ENCODE measurements at regions not wholly inside any gene's neighbourhood (a gene's known extent, or its start where the extent isn't known, plus 50 kb on each side); places are given as distances from the start of the nearest gene placed in this dataset.

DNA sequence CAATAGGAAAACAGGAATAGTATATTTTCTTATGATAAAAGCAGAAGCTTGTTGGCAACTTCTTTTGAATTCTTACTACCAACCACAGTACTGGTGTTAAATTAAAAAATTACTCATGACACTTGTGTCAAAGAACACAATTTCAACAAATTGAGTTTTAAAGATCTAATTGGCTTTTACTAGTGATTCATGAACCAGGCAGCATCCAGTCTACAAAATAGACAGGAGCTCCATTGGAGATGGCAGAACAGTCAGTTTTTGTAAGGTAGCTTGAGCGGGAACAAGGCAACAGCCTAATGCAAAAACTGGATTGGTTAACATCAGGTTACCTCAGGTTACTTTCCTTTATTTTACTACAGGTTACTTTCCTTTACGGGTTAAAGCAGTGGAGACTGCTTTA, 181.3 kb upstream of the THBS1 start:
- no peak overlapping the region for H4K5ac ChIP-seq (ENCODE audit: insufficient read length, low read depth, low read length)
- DNase-seq (ENCODE audit: low read depth in 1 of 2, low spot score in 2 of 2), result no peak
- no peaks in the 10 kb centered on the region for H3K27me3 ChIP-seq (replicated peaks in 1 of 4; ENCODE audit: control insufficient read depth in 3 of 4, extremely low read depth in 1 of 4, insufficient read depth in 3 of 4, low read length in 3 of 4)
- H2BK15ac ChIP-seq (ENCODE audit: low read length), result no peak overlapping the region
- no peaks in the 10 kb centered on the region for H3K79me2 ChIP-seq (ENCODE audit: control insufficient read depth in 1 of 2, insufficient read depth in 2 of 2, low read length in 2 of 2)
- no peak overlapping the region for H3K18ac ChIP-seq (ENCODE audit: extremely low read depth, low read length)
- H2BK12ac ChIP-seq (ENCODE audit: low read depth, low read length), result no peak overlapping the region
- H2BK120ac ChIP-seq (replicated peaks; ENCODE audit: low read depth, low read length), result no peak overlapping the region
- H3K14ac ChIP-seq (ENCODE audit: insufficient read length), result no peak overlapping the region
- ChIA-PET POLR2A (ENCODE audit: partially characterized antibody) (no interaction called here), CTCF (ENCODE audit: partially characterized antibody) (interaction anchor here (0.9 kb wide), 1 partner anchor 9 kb away, joined by 4 read pairs; no protein-coding TSS in a partner anchor)
- no peak overlapping the region for H3K23ac ChIP-seq (ENCODE audit: insufficient read length)
- WGBS, 2 experiments (ENCODE audit: extremely low coverage in 1 of 2, insufficient coverage in 1 of 2, insufficient read length in 1 of 2, insufficient replicate concordance in 2 of 2, low coverage in 1 of 2, low lambda C conversion rate in 2 of 2, missing lambda C conversion rate in 1 of 2), result 88% methylated on average over 2 of the region's 2 CpGs; no CpG with 5 or more reads in 1 of the 2 experiments
- no peaks in the 10 kb centered on the region for H3K36me3 ChIP-seq (ENCODE audit: control insufficient read depth in 2 of 4, insufficient read depth in 4 of 4, low read length in 3 of 4)
- H4K91ac ChIP-seq (replicated peaks; ENCODE audit: insufficient read length, low read length), result no peak overlapping the region
- no peak for FAIRE-seq
- no peak overlapping the region for H3K4ac ChIP-seq (replicated peaks; ENCODE audit: insufficient read length, low read depth, low read length)
- no peak overlapping the region for H3K27ac ChIP-seq (ENCODE audit: low read depth, low read length)
- H3K4me2 ChIP-seq (ENCODE audit: insufficient read depth in 1 of 2, low read depth in 2 of 2, low read length in 2 of 2), result no peak overlapping the region
- no peak overlapping the region for H3K4me3 ChIP-seq (ENCODE audit: extremely low read depth in 1 of 4, insufficient read depth in 2 of 4, low read depth in 3 of 4, low read length in 4 of 4)
- no peak overlapping the region for H4K8ac ChIP-seq (ENCODE audit: extremely low read depth, insufficient read depth, low read length)
- H3K23me2 ChIP-seq (ENCODE audit: low read depth, low read length), result no peaks in the 10 kb centered on the region
- H2AK5ac ChIP-seq (ENCODE audit: low read depth, low read length), result no peak overlapping the region
- no peaks in the 10 kb centered on the region for H4K20me1 ChIP-seq (replicated peaks in 1 of 2; ENCODE audit: control insufficient read depth in 1 of 2, insufficient read depth in 2 of 2, low read length in 2 of 2)
- no peak overlapping the region for H3K56ac ChIP-seq (replicated peaks; ENCODE audit: insufficient read length, low read depth, low read length)
- H3K79me1 ChIP-seq (ENCODE audit: low read depth, low read length), result no peaks in the 10 kb centered on the region
- H2BK20ac ChIP-seq (ENCODE audit: low read length), result no peak overlapping the region
- H3K9ac ChIP-seq (replicated peaks in 1 of 4; ENCODE audit: extremely low read depth in 1 of 4, low read depth in 3 of 4, low read length in 3 of 4), result no peak overlapping the region
- no peak overlapping the region for H2AFZ ChIP-seq (ENCODE audit: low read length)
- H3K4me1 ChIP-seq (replicated peaks in 1 of 4; ENCODE audit: control insufficient read depth in 3 of 4, insufficient read depth in 4 of 4, low read length in 3 of 4), result no peaks in the 10 kb centered on the region
- no peak overlapping the region for H2BK5ac ChIP-seq (ENCODE audit: low read depth, low read length)
- no peaks in the 10 kb centered on the region for H3K9me3 ChIP-seq (ENCODE audit: insufficient read depth in 2 of 2, low read depth in 1 of 2, low read length in 1 of 2)
- TF ChIP-seq HDAC2 (IDR thresholded peaks at IDR 0.05; ENCODE audit: borderline replicate concordance in 1 of 2, low read depth in 2 of 2, low read length in 2 of 2), result no peak
- TF ChIP-seq, protein P1, sequence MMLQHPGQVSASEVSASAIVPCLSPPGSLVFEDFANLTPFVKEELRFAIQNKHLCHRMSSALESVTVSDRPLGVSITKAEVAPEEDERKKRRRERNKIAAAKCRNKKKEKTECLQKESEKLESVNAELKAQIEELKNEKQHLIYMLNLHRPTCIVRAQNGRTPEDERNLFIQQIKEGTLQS (IDR thresholded peaks at IDR 0.05; ENCODE audit: insufficient read depth, low read depth, low read length), result no peak
- TF ChIP-seq GABPA (IDR thresholded peaks at IDR 0.05; ENCODE audit: borderline replicate concordance, insufficient read depth, low read length), result no peak
- TF ChIP-seq, protein P2, sequence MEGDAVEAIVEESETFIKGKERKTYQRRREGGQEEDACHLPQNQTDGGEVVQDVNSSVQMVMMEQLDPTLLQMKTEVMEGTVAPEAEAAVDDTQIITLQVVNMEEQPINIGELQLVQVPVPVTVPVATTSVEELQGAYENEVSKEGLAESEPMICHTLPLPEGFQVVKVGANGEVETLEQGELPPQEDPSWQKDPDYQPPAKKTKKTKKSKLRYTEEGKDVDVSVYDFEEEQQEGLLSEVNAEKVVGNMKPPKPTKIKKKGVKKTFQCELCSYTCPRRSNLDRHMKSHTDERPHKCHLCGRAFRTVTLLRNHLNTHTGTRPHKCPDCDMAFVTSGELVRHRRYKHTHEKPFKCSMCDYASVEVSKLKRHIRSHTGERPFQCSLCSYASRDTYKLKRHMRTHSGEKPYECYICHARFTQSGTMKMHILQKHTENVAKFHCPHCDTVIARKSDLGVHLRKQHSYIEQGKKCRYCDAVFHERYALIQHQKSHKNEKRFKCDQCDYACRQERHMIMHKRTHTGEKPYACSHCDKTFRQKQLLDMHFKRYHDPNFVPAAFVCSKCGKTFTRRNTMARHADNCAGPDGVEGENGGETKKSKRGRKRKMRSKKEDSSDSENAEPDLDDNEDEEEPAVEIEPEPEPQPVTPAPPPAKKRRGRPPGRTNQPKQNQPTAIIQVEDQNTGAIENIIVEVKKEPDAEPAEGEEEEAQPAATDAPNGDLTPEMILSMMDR (IDR thresholded peaks at IDR 0.05; ENCODE audit: control extremely low read depth in 1 of 3, insufficient read depth in 1 of 3, low read depth in 1 of 3, low read length in 3 of 3), result no peak
- TF ChIP-seq SAP30 (IDR thresholded peaks at IDR 0.05; ENCODE audit: insufficient read depth, insufficient replicate concordance, low read length), result no peak
- no peak for TF ChIP-seq RBBP5 (IDR thresholded peaks at IDR 0.05; ENCODE audit: borderline replicate concordance, low read depth, low read length)
- no peak for TF ChIP-seq CEBPB (IDR thresholded peaks at IDR 0.05; ENCODE audit: low read depth, low read length)
- TF ChIP-seq CBX8 (IDR thresholded peaks at IDR 0.05; ENCODE audit: borderline replicate concordance, low read depth, low read length), result no peak
